OCI-LY1 (cell line): ENCODE measurements at regions not wholly inside any gene's neighbourhood (a gene's known extent, or its start where the extent isn't known, plus 50 kb on each side); places are given as distances from the start of the nearest gene placed in this dataset.

Experiments
- H2AFZ ChIP-seq: fragments of 200-600 bp; sonication (generic), shearing (Covaris generic); 2 replicates; pipeline ENCODE4 v1.6.0; 2014; ENCODE audit warnings: antibody characterized with exemption, mild to moderate bottlenecking, low read length
- H3F3A ChIP-seq: fragments of 200-600 bp; sonication (generic), shearing (Covaris generic); 2 replicates; pipeline ENCODE4 v1.6.0; 2014; ENCODE audit warnings: mild to moderate bottlenecking, antibody characterized with exemption, low read length, moderate library complexity; ENCODE audit not compliant: insufficient read depth
- H3K27ac ChIP-seq: fragments of 200-600 bp; sonication (generic); 2 replicates; pipeline ENCODE4 v1.5.1; 2014; ENCODE audit warnings: low read length, mixed run types, mild to moderate bottlenecking, low read depth; ENCODE audit not compliant: poor library complexity, severe bottlenecking
- H3K27me3 ChIP-seq: fragments of 200-600 bp; sonication (generic); 2 replicates; pipeline ENCODE4 v1.6.0; 2014; ENCODE audit warnings: antibody characterized with exemption, mild to moderate bottlenecking, low read length, moderate library complexity; ENCODE audit not compliant: insufficient read depth
- H3K36me3 ChIP-seq: fragments of 200-600 bp; sonication (generic); 2 replicates; pipeline ENCODE4 v1.6.1; 2014; ENCODE audit warnings: mild to moderate bottlenecking, antibody characterized with exemption, low read length, moderate library complexity, mixed read lengths; ENCODE audit not compliant: insufficient read depth
- H3K4me1 ChIP-seq: fragments of 200-600 bp; sonication (generic); 2 replicates; pipeline ENCODE4 v1.5.1; 2014; ENCODE audit warnings: mild to moderate bottlenecking, low read length, moderate library complexity; ENCODE audit not compliant: insufficient read depth, severe bottlenecking
- H3K4me2 ChIP-seq: fragments of 200-600 bp; sonication (generic), shearing (Covaris generic); 2 replicates; pipeline ENCODE4 v1.6.1; 2014; ENCODE audit warnings: low read length
- H3K4me3 ChIP-seq: fragments of 200-600 bp; sonication (generic); 2 replicates; pipeline ENCODE4 v1.5.1; 2014; ENCODE audit warnings: low read length, low read depth, mild to moderate bottlenecking, mixed read lengths; ENCODE audit not compliant: poor library complexity, severe bottlenecking
- H3K79me2 ChIP-seq: fragments of 200-600 bp; shearing (Covaris generic); 2 replicates; pipeline ENCODE4 v1.6.1; 2016; ENCODE audit warnings: mixed run types, low read length, mixed read lengths; ENCODE audit not compliant: insufficient read depth
- H3K9ac ChIP-seq: fragments of 200-600 bp; sonication (generic), shearing (Covaris generic); 2 replicates; pipeline ENCODE4 v1.6.1; 2014; ENCODE audit warnings: mild to moderate bottlenecking, low read length, mixed read lengths
- H3K9me2 ChIP-seq: fragments of 200-600 bp; sonication (generic), shearing (Covaris generic); 2 replicates; pipeline ENCODE4 v1.6.1; 2014; ENCODE audit warnings: low read depth, mild to moderate bottlenecking, low read length, mixed read lengths
- H3K9me3 ChIP-seq: fragments of 200-600 bp; shearing (Covaris generic); 2 replicates; pipeline ENCODE4 v1.6.1; 2014; ENCODE audit warnings: low read length, mixed read lengths
- H4K20me1 ChIP-seq: fragments of 200-600 bp; sonication (generic), shearing (Covaris generic); 2 replicates; pipeline ENCODE4 v1.6.0; 2016; ENCODE audit warnings: mild to moderate bottlenecking, low read length; ENCODE audit not compliant: insufficient read depth
- CTCF ChIP-seq: fragments of 200-600 bp; sonication (generic), shearing (Covaris generic); IDR thresholded peaks from 2 replicates; pipeline ENCODE4 v1.5.1; 2017; ENCODE audit warnings: mild to moderate bottlenecking, antibody characterized with exemption, low read length, moderate library complexity, mixed read lengths
- EZH2 ChIP-seq: fragments of 200-600 bp; sonication (generic), shearing (Covaris generic); IDR thresholded peaks from 2 replicates; pipeline ENCODE4 v1.8.0; 2017; ENCODE audit warnings: borderline replicate concordance, mixed run types, mild to moderate bottlenecking, antibody characterized with exemption, low read length, moderate library complexity, mixed read lengths

GRCh38 chr10:120360571-120360970, 96.5 kb upstream of the PLPP4 start:
- no peaks in the 10 kb centered on the region for H3K79me2 ChIP-seq
- H3K4me1 ChIP-seq = no peaks in the 10 kb centered on the region
- no peaks in the 10 kb centered on the region for H4K20me1 ChIP-seq
- H3K27me3 ChIP-seq = no peaks in the 10 kb centered on the region
- no peak overlapping the region for H2AFZ ChIP-seq
- H3K9me3 ChIP-seq = no peaks in the 10 kb centered on the region
- no peaks in the 10 kb centered on the region for H3F3A ChIP-seq
- H3K36me3 ChIP-seq = no peaks in the 10 kb centered on the region
- no peak overlapping the region for H3K4me3 ChIP-seq
- H3K4me2 ChIP-seq = no peak overlapping the region
- no peak for TF ChIP-seq CTCF
- TF ChIP-seq EZH2 = no peak
- H3K27ac ChIP-seq = no peak overlapping the region
- H3K9ac ChIP-seq = no peak overlapping the region
- no peaks in the 10 kb centered on the region for H3K9me2 ChIP-seq

GRCh38 chr10:120365872-120366271, 91.2 kb upstream of the PLPP4 start:
- TF ChIP-seq CTCF = no peak
- TF ChIP-seq EZH2 = no peak
- Histone ChIP-seq H3K9me2 (no peaks in the 10 kb centered on the region), H3K36me3 (no peaks in the 10 kb centered on the region), H3K27ac (no peak overlapping the region), H3K4me2 (no peak overlapping the region), H3K9ac (no peak overlapping the region), H3K4me1 (no peaks in the 10 kb centered on the region), H3F3A (no peaks in the 10 kb centered on the region), H2AFZ (no peak overlapping the region), H3K4me3 (no peak overlapping the region), H3K27me3 (no peaks in the 10 kb centered on the region), H3K9me3 (no peaks in the 10 kb centered on the region), H4K20me1 (no peaks in the 10 kb centered on the region), H3K79me2 (no peaks in the 10 kb centered on the region)

GRCh38 chr10:120367341-120367740, 89.7 kb upstream of the PLPP4 start:
- no peaks in the 10 kb centered on the region for H3F3A ChIP-seq
- no peaks in the 10 kb centered on the region for H3K9me2 ChIP-seq
- no peak overlapping the region for H3K9ac ChIP-seq
- no peaks in the 10 kb centered on the region for H3K36me3 ChIP-seq
- TF ChIP-seq EZH2 = no peak
- TF ChIP-seq CTCF = no peak
- H3K27ac ChIP-seq = no peak overlapping the region
- H3K79me2 ChIP-seq = no peaks in the 10 kb centered on the region
- no peak overlapping the region for H3K4me3 ChIP-seq
- no peaks in the 10 kb centered on the region for H3K9me3 ChIP-seq
- no peak overlapping the region for H2AFZ ChIP-seq
- H3K27me3 ChIP-seq = no peaks in the 10 kb centered on the region
- no peaks in the 10 kb centered on the region for H3K4me1 ChIP-seq
- H3K4me2 ChIP-seq = no peak overlapping the region
- no peaks in the 10 kb centered on the region for H4K20me1 ChIP-seq
